ENCODE measurements at regions not wholly inside any gene's neighbourhood (a gene's known extent, or its start where the extent isn't known, plus 50 kb on each side); places are given as distances from the start of the nearest gene placed in this dataset.

GRCh38 chr7:52720856-52721255 lies 314.6 kb upstream of the POM121L12 start:
- H3K9me3 ChIP-seq (ENCODE audit: control insufficient read depth, insufficient read depth, low read length): peaks cover 2% of the 10 kb centered on the region; the same call in 1 of the 2 replicates
- whole genome bisulfite sequencing, 2 experiments (ENCODE audit: extremely low coverage in 2 of 2, insufficient read length in 1 of 2): no CpG with 5 or more reads among the region's 2 CpGs
- H4K5ac ChIP-seq (ENCODE audit: low read depth, low read length): no peak overlapping the region
- H3K79me1 ChIP-seq (ENCODE audit: low read depth in 1 of 2, low read length in 2 of 2): no peaks in the 10 kb centered on the region
- no peak overlapping the region for H2AK5ac ChIP-seq (ENCODE audit: low read depth, low read length)
- H2BK20ac ChIP-seq (ENCODE audit: low read depth, low read length): no peak overlapping the region
- no peaks in the 10 kb centered on the region for H4K20me1 ChIP-seq (ENCODE audit: insufficient read depth, low read length)
- no peak overlapping the region for H2AFZ ChIP-seq (replicated peaks; ENCODE audit: low read length, poor library complexity)
- no peak overlapping the region for H2BK15ac ChIP-seq (ENCODE audit: low read depth, low read length)
- no peak overlapping the region for H2BK120ac ChIP-seq (ENCODE audit: low read depth, low read length)
- ChIA-PET POLR2A (ENCODE audit: unreplicated experiment) (no interaction called here), CTCF (no interaction called here)
- no peaks in the 10 kb centered on the region for H3K9me1 ChIP-seq (ENCODE audit: insufficient read depth, low read length)
- no peak overlapping the region for H2BK5ac ChIP-seq (ENCODE audit: low read depth, low read length, poor library complexity, severe bottlenecking)
- H2AK9ac ChIP-seq (replicated peaks; ENCODE audit: low read depth, low read length, poor library complexity): no peak overlapping the region
- TF ChIP-seq RCOR1 (IDR thresholded peaks at IDR 0.05; ENCODE audit: insufficient replicate concordance, low read length) (no peak), CTCF (conservative IDR thresholded peaks at IDR 0.05; ENCODE audit: low read depth, low read length) (no peak), MAFK (IDR thresholded peaks at IDR 0.05; ENCODE audit: low read depth, low read length) (no peak), FOS (IDR thresholded peaks at IDR 0.05; ENCODE audit: low read depth, low read length) (no peak), RAD21 (IDR thresholded peaks at IDR 0.05; ENCODE audit: low read length) (no peak), SMC3 (IDR thresholded peaks at IDR 0.05; ENCODE audit: low read depth, low read length) (no peak), POLR2A (IDR thresholded peaks at IDR 0.05; ENCODE audit: low read depth, low read length) (no peak), NFE2L2 (IDR thresholded peaks at IDR 0.05; ENCODE audit: low read depth, low read length) (no peak), MXI1 (IDR thresholded peaks at IDR 0.05; ENCODE audit: borderline replicate concordance, low read depth, low read length) (no peak), MAZ (IDR thresholded peaks at IDR 0.05; ENCODE audit: borderline replicate concordance, low read depth, low read length) (no peak), CHD1 (IDR thresholded peaks at IDR 0.05; ENCODE audit: low read depth, low read length) (no peak), BHLHE40 (IDR thresholded peaks at IDR 0.05; ENCODE audit: low read depth, low read length) (no peak), RFX5 (IDR thresholded peaks at IDR 0.05; ENCODE audit: low read depth, low read length) (no peak), CEBPB (IDR thresholded peaks at IDR 0.05; ENCODE audit: low read depth, low read length) (no peak)
- TF ChIP-seq, protein P1, sequence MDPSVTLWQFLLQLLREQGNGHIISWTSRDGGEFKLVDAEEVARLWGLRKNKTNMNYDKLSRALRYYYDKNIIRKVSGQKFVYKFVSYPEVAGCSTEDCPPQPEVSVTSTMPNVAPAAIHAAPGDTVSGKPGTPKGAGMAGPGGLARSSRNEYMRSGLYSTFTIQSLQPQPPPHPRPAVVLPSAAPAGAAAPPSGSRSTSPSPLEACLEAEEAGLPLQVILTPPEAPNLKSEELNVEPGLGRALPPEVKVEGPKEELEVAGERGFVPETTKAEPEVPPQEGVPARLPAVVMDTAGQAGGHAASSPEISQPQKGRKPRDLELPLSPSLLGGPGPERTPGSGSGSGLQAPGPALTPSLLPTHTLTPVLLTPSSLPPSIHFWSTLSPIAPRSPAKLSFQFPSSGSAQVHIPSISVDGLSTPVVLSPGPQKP (IDR thresholded peaks at IDR 0.05; ENCODE audit: borderline replicate concordance, low read depth, low read length): no peak
- TF ChIP-seq, protein P2, sequence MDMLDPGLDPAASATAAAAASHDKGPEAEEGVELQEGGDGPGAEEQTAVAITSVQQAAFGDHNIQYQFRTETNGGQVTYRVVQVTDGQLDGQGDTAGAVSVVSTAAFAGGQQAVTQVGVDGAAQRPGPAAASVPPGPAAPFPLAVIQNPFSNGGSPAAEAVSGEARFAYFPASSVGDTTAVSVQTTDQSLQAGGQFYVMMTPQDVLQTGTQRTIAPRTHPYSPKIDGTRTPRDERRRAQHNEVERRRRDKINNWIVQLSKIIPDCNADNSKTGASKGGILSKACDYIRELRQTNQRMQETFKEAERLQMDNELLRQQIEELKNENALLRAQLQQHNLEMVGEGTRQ (IDR thresholded peaks at IDR 0.05; ENCODE audit: low read depth, low read length): no peak
- DNase-seq: no peak
- H3K9ac ChIP-seq (ENCODE audit: low read depth, low read length): no peak overlapping the region
- no peaks in the 10 kb centered on the region for H3K36me3 ChIP-seq (ENCODE audit: control insufficient read depth, insufficient read depth, low read length)
- no peak overlapping the region for H3K27ac ChIP-seq (ENCODE audit: insufficient read depth, low read length)
- no peaks in the 10 kb centered on the region for H3K4me1 ChIP-seq (ENCODE audit: control insufficient read depth, insufficient read depth, low read length)
- H3K4me2 ChIP-seq (ENCODE audit: low read depth, low read length): no peak overlapping the region
- H3K23ac ChIP-seq (ENCODE audit: low read depth, low read length): no peak overlapping the region
- H3K27me3 ChIP-seq (ENCODE audit: control insufficient read depth, insufficient read depth, low read length): no peaks in the 10 kb centered on the region
- no peak overlapping the region for H4K8ac ChIP-seq (ENCODE audit: low read depth in 2 of 2, low read length in 2 of 2)
- H3K56ac ChIP-seq (ENCODE audit: extremely low read depth, insufficient read depth, low read length): no peak overlapping the region
- no peak overlapping the region for H3K14ac ChIP-seq (replicated peaks; ENCODE audit: low read depth, low read length)
- BruUV-seq (replicated peaks): no TSS peak
- dilution Hi-C loops (cut with HindIII; ENCODE audit: low sequenced_read_pairs, unreplicated experiment) (no loop called here), intact Hi-C loops (cut with micrococcal nuclease) (no loop called here), in situ Hi-C loops (cut with MboI; ENCODE audit: low sequenced_read_pairs) (no loop called here)
- no peak overlapping the region for H4K91ac ChIP-seq (ENCODE audit: insufficient read depth, low read depth, low read length)
- H3K18ac ChIP-seq (ENCODE audit: low read depth, low read length): no peak overlapping the region
- H3K4me3 ChIP-seq (ENCODE audit: insufficient read depth, low read depth, low read length): no peak overlapping the region
- H3K4ac ChIP-seq (ENCODE audit: low read depth, low read length): no peak overlapping the region
- no peak for ATAC-seq (ENCODE audit: low read depth)
